GM23248 (cell line): ENCODE measurements at regions not wholly inside any gene's neighbourhood (a gene's known extent, or its start where the extent isn't known, plus 50 kb on each side); places are given as distances from the start of the nearest gene placed in this dataset.

Source experiments
- EZH2 ChIP-seq: fragments of 200-600 bp; sonication (generic); IDR thresholded peaks from 2 replicates; pipeline ENCODE4 v1.6.1; 2018; ENCODE audit warnings: antibody characterized with exemption, mild to moderate bottlenecking; ENCODE audit not compliant: insufficient read depth, poor library complexity, severe bottlenecking
- EZH2phosphoT487 ChIP-seq: fragments of 200-600 bp; sonication (generic); IDR thresholded peaks from 2 replicates; pipeline ENCODE4 v1.6.1; 2018; ENCODE audit warnings: antibody characterized with exemption, moderate library complexity, mild to moderate bottlenecking, low read depth; ENCODE audit not compliant: insufficient read depth

DNA sequence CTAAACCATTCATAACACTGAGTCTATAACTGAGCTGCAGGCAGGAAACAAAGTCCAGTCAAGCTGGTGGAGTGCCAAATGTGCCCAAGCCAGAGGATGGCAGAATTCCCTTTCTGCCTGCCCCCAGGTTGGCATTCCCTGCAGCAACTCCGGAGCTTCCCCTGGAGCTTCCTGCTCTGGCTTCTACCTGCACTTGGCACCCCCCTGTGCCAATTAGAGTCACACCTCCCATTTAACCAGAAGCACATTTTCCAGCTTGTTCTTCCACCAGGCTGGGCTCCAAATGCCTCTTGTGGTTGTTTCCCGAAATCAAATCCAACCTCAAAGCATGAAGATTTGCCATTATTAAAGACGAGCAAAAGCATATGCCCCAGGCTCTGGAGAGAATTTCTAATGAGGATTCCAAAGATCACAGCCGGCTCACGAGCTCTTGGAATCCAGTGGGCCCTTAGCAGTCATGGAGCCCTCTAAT lies 294.5 kb downstream of the RRAGC start:
- TF ChIP-seq EZH2: no peak
- no peak for TF ChIP-seq EZH2phosphoT487
